Mesenchymal stem cell (in vitro differentiated cells and primary cell): ENCODE measurements at regions not wholly inside any gene's neighbourhood (a gene's known extent, or its start where the extent isn't known, plus 50 kb on each side); places are given as distances from the start of the nearest gene placed in this dataset.

Source experiments
- DNase-seq: peaks from one replicate; pipeline ENCODE4 v3.0.0-alpha.2; 2013
- H2AFZ ChIP-seq: one replicate; pipeline ENCODE4 v1.6.1; 2013; ENCODE audit warnings: low read depth, mild to moderate bottlenecking, control low read depth, inconsistent platforms, low read length, moderate library complexity
- H2AK5ac ChIP-seq: 2 replicates; pipeline ENCODE4 v1.6.1; 2013; ENCODE audit warnings: low read length, moderate library complexity, mild to moderate bottlenecking, inconsistent platforms; ENCODE audit not compliant: severe bottlenecking
- H2BK120ac ChIP-seq: one replicate; pipeline ENCODE4 v1.6.1; 2013; ENCODE audit warnings: low read depth, mild to moderate bottlenecking, inconsistent platforms, low read length, moderate library complexity
- H2BK12ac ChIP-seq, 2 experiments: one replicate each; pipeline ENCODE4 v1.6.1; 2013; ENCODE audit warnings: inconsistent platforms in 2 of 2, low read length in 2 of 2, mild to moderate bottlenecking in 2 of 2, moderate library complexity in 2 of 2, control low read depth in 1 of 2
- H2BK15ac ChIP-seq: one replicate; pipeline ENCODE4 v1.6.1; 2013; ENCODE audit warnings: mild to moderate bottlenecking, low read depth, inconsistent platforms; ENCODE audit not compliant: poor library complexity, severe bottlenecking
- H2BK5ac ChIP-seq: 2 replicates; pipeline ENCODE4 v1.6.1; 2013; ENCODE audit warnings: low read depth, mild to moderate bottlenecking, low read length, control low read depth, inconsistent platforms; ENCODE audit not compliant: poor library complexity, severe bottlenecking
- H3K14ac ChIP-seq, 2 experiments: one replicate each; pipeline ENCODE4 v1.6.1; 2013; ENCODE audit warnings: inconsistent platforms in 2 of 2, low read length in 2 of 2, control low read depth in 1 of 2, mild to moderate bottlenecking in 1 of 2, moderate library complexity in 1 of 2
- H3K18ac ChIP-seq, 2 experiments: one replicate each; pipeline ENCODE4 v1.6.1; 2013; ENCODE audit warnings: inconsistent platforms in 2 of 2, low read length in 2 of 2, control low read depth in 1 of 2, low read depth in 1 of 2, mild to moderate bottlenecking in 1 of 2
- H3K23ac ChIP-seq, 2 experiments: one replicate each; pipeline ENCODE4 v1.6.1; 2013; ENCODE audit warnings: inconsistent platforms in 2 of 2, low read length in 2 of 2, mild to moderate bottlenecking in 2 of 2, moderate library complexity in 2 of 2, control low read depth in 1 of 2
- H3K27ac ChIP-seq: 2 replicates; pipeline ENCODE4 v1.5.1; 2013; ENCODE audit warnings: mild to moderate bottlenecking, moderate library complexity, low read length, control low read depth, inconsistent platforms; ENCODE audit not compliant: poor library complexity, severe bottlenecking
- H3K27me3 ChIP-seq, 2 experiments: 2 replicates each; pipeline versions ENCODE4 v1.6.1 to v1.7.0; 2013; ENCODE audit warnings: low read length in 2 of 2, mild to moderate bottlenecking in 2 of 2, moderate library complexity in 2 of 2, control low read depth in 1 of 2, inconsistent platforms in 1 of 2; ENCODE audit not compliant: control insufficient read depth in 1 of 2, insufficient read depth in 1 of 2
- H3K36me3 ChIP-seq, 2 experiments: 2 replicates each; pipeline versions ENCODE4 v1.6.1 to v1.7.0; 2013; ENCODE audit warnings: low read length in 2 of 2, control low read depth in 1 of 2, inconsistent platforms in 1 of 2, low read depth in 1 of 2, mild to moderate bottlenecking in 1 of 2; ENCODE audit not compliant: insufficient read depth in 2 of 2, control insufficient read depth in 1 of 2
- H3K4ac ChIP-seq, 2 experiments: one replicate each; pipeline ENCODE4 v1.6.1; 2013; ENCODE audit warnings: inconsistent platforms in 2 of 2, low read length in 2 of 2, mild to moderate bottlenecking in 2 of 2, moderate library complexity in 2 of 2, control low read depth in 1 of 2, low read depth in 1 of 2
- H3K4me1 ChIP-seq: 2 replicates; pipeline ENCODE4 v1.6.1; 2013; ENCODE audit warnings: low read depth, low read length, control low read depth; ENCODE audit not compliant: control insufficient read depth, insufficient read depth
- H3K4me2 ChIP-seq: 2 replicates; pipeline ENCODE4 v1.6.1; 2013; ENCODE audit warnings: low read length, mild to moderate bottlenecking, inconsistent platforms; ENCODE audit not compliant: poor library complexity, severe bottlenecking
- H3K4me3 ChIP-seq, 2 experiments: 2 replicates each; pipeline versions ENCODE4 v1.5.1 to v1.7.0; 2013; ENCODE audit warnings: low read length in 2 of 2, mild to moderate bottlenecking in 2 of 2, control low read depth in 1 of 2, low read depth in 1 of 2; ENCODE audit not compliant: insufficient read depth in 1 of 2
- H3K79me1 ChIP-seq: replicated peaks from 2 replicates; pipeline ENCODE4 v1.6.1; 2013; ENCODE audit warnings: mild to moderate bottlenecking, control low read depth, low read length, inconsistent platforms; ENCODE audit not compliant: poor library complexity, severe bottlenecking
- H3K9ac ChIP-seq: 2 replicates; pipeline ENCODE4 v1.7.0; 2013; ENCODE audit warnings: mild to moderate bottlenecking, low read length, moderate library complexity
- H3K9me3 ChIP-seq: 2 replicates; pipeline ENCODE4 v1.7.0; 2013; ENCODE audit warnings: mild to moderate bottlenecking, low read length; ENCODE audit not compliant: control insufficient read depth
- H4K8ac ChIP-seq: one replicate; pipeline ENCODE4 v1.6.1; 2013; ENCODE audit warnings: inconsistent platforms, mild to moderate bottlenecking, low read length, moderate library complexity
- H4K91ac ChIP-seq: one replicate; pipeline ENCODE4 v1.6.1; 2013; ENCODE audit warnings: mild to moderate bottlenecking, low read length, inconsistent platforms
- WGBS: methylation state at CpG from one replicate; pipeline ENCODE4 v1.1.7; 2013; ENCODE audit warnings: mixed read lengths; 5-methylcytosine and 5-hydroxymethylcytosine counted together

DNA sequence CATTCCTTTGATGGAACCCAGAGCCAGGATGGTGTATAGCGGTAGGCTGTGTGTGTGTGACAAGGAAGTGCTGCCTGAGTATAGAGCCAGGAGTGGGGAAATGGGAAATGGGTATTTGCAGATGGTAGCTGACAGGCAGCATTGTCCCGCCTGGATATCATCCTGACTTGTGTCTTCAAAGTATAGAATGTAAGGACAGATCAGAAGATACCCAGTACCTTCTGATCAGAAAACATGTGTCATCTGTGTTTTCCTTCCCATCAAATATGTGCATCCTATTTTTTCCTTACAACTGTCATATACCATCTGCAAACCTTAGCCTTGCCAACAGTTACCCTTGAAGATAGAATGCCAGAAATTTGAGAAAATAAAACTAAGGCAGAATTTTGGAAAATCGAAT is 146.2 kb upstream of the CBLB start:
- H2AK5ac ChIP-seq: no peak overlapping the region
- DNase-seq: no peak
- H2BK120ac ChIP-seq: no peak overlapping the region
- H3K27ac ChIP-seq: no peak overlapping the region
- peaks cover 8% of the 10 kb centered on the region for H3K9me3 ChIP-seq
- no peak overlapping the region for H2BK5ac ChIP-seq
- H4K8ac ChIP-seq: no peak overlapping the region
- H3K27me3 ChIP-seq: no peaks in the 10 kb centered on the region
- 86% methylated on average over 2 of the region's 3 CpGs for WGBS
- no peaks in the 10 kb centered on the region for H3K4me1 ChIP-seq
- no peak overlapping the region for H3K4ac ChIP-seq
- H3K18ac ChIP-seq: no peak overlapping the region
- H2BK15ac ChIP-seq: no peak overlapping the region
- no peak overlapping the region for H2AFZ ChIP-seq
- no peak overlapping the region for H3K23ac ChIP-seq
- peak overlapping the region in 1 of 2 experiments; percentile 78 for H2BK12ac ChIP-seq
- H3K36me3 ChIP-seq: no peaks in the 10 kb centered on the region
- H3K4me2 ChIP-seq: no peak overlapping the region
- no peak overlapping the region for H3K14ac ChIP-seq
- H3K79me1 ChIP-seq: no peaks in the 10 kb centered on the region
- H3K9ac ChIP-seq: peak overlapping the region; percentile 83
- no peak overlapping the region for H3K4me3 ChIP-seq
- H4K91ac ChIP-seq: no peak overlapping the region

DNA sequence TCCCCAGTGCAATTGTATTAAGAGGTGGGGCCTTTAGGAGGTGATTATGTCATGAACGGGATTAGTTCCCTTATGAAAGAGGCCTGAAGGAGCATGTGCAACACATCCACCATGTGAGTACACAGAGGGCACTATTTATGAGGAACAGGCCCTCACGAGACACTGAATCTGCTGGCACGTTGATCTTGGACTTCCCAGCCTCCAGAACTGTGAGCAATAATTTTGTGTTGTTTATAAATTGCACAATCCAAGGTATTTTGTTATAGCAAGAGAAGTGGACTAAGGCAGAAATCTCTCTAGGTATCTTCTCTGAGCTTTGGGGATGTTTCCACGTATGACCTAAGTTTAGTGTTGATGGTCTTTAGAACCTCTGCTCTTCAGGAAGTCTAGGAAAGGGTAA is 149.3 kb upstream of the CBLB start:
- H3K4me3 ChIP-seq: no peak overlapping the region
- H3K4me1 ChIP-seq: no peaks in the 10 kb centered on the region
- DNase-seq: no peak
- H3K9ac ChIP-seq: no peak overlapping the region
- no peak overlapping the region for H2BK12ac ChIP-seq
- H3K23ac ChIP-seq: no peak overlapping the region
- no peak overlapping the region for H4K8ac ChIP-seq
- H4K91ac ChIP-seq: no peak overlapping the region
- no peaks in the 10 kb centered on the region for H3K36me3 ChIP-seq
- H2BK15ac ChIP-seq: no peak overlapping the region
- H2BK5ac ChIP-seq: no peak overlapping the region
- H2AFZ ChIP-seq: no peak overlapping the region
- H3K9me3 ChIP-seq: peaks cover 8% of the 10 kb centered on the region
- no peaks in the 10 kb centered on the region for H3K27me3 ChIP-seq
- H3K4ac ChIP-seq: no peak overlapping the region
- 85% methylated on average over 4 of the region's 4 CpGs for WGBS
- H3K27ac ChIP-seq: no peak overlapping the region
- no peaks in the 10 kb centered on the region for H3K79me1 ChIP-seq
- H3K4me2 ChIP-seq: no peak overlapping the region
- no peak overlapping the region for H3K18ac ChIP-seq
- H3K14ac ChIP-seq: no peak overlapping the region
- H2AK5ac ChIP-seq: no peak overlapping the region
- no peak overlapping the region for H2BK120ac ChIP-seq

DNA sequence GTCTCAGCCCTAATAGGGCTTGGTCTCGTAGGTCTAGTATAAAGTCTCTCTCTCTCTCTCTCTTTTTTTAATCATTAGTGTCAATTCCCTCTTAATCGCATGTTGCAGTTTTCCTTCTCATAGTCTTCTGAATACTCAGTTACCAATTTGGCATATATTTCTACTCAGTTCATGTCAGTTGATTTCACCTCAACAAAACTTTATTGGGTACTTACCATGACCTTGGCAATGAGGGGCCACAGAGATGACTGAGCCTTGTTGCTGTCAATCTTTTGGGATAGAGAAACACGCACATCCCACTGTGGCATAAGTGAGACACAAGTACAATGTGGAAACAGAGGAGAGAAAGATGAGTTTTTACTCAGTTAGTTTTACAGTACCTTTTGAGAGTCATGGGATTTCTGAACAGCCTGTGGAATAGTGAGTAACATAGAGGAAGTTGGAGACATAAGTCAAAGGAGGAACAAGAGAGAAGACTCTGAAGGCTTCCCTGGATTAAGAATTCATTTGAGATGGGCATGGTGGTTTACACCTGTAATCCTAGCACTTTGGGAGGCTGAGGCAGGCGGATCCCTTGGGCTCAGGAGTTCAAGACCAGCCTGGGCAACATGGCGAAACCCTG is 150.2 kb upstream of the CBLB start:
- Histone ChIP-seq H2AK5ac (no peak overlapping the region), H3K27ac (no peak overlapping the region), H3K27me3 (no peaks in the 10 kb centered on the region), H4K8ac (no peak overlapping the region), H2BK120ac (no peak overlapping the region), H3K36me3 (no peaks in the 10 kb centered on the region), H3K18ac (no peak overlapping the region), H3K4ac (no peak overlapping the region), H3K4me2 (no peak overlapping the region), H4K91ac (no peak overlapping the region), H3K14ac (no peak overlapping the region), H3K23ac (peak overlapping the region in 1 of 2 experiments; percentile 23), H2BK15ac (no peak overlapping the region), H3K9ac (no peak overlapping the region), H2BK12ac (no peak overlapping the region), H3K4me3 (no peak overlapping the region), H3K9me3 (peaks cover 8% of the 10 kb centered on the region), H2AFZ (no peak overlapping the region), H3K4me1 (no peaks in the 10 kb centered on the region), H2BK5ac (no peak overlapping the region), H3K79me1 (no peaks in the 10 kb centered on the region)
- no peak for DNase-seq
- WGBS: 95% methylated on average over 3 of the region's 5 CpGs

DNA sequence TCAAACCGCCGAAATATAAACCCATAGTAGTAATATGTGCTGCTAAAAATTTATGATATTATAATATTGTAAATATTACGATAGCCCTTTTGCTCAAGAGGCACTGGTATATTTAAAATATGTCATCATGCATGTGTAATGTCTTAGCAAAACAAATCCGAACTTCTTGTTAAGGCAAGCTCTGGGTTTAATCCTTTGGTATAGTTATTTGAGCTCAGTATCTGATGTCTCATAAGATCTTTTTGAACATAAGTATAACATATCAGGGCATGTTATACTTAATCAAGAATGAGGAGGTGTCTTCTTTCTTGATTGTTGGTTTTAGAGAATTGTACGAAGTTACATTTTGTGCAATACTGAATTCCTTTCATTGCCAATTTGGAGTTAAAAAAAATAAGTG is 154.1 kb upstream of the CBLB start:
- Histone ChIP-seq H2BK15ac (no peak overlapping the region), H3K4ac (no peak overlapping the region), H2BK5ac (no peak overlapping the region), H3K79me1 (no peaks in the 10 kb centered on the region), H3K27me3 (no peaks in the 10 kb centered on the region), H3K14ac (no peak overlapping the region), H3K9me3 (peaks cover 5% of the 10 kb centered on the region), H3K36me3 (no peaks in the 10 kb centered on the region), H3K4me2 (no peak overlapping the region), H2BK12ac (no peak overlapping the region), H3K4me1 (no peaks in the 10 kb centered on the region), H4K8ac (no peak overlapping the region), H2BK120ac (no peak overlapping the region), H3K9ac (no peak overlapping the region), H2AFZ (no peak overlapping the region), H4K91ac (no peak overlapping the region), H3K27ac (no peak overlapping the region), H2AK5ac (no peak overlapping the region), H3K23ac (no peak overlapping the region), H3K4me3 (no peak overlapping the region), H3K18ac (no peak overlapping the region)
- DNase-seq: no peak
- WGBS: 100% methylated on average over 2 of the region's 5 CpGs
